ENCODE measurements at regions not wholly inside any gene's neighbourhood (a gene's known extent, or its start where the extent isn't known, plus 50 kb on each side); places are given as distances from the start of the nearest gene placed in this dataset.

GRCh38 chr21:25005388-25005787, 601.9 kb downstream of the MRPL39 start:
- TF ChIP-seq CTCF (conservative IDR thresholded peaks at IDR 0.05; ENCODE audit: low read depth, low read length) = no peak
- H3K4me3 ChIP-seq (ENCODE audit: low read depth, low read length) = no peak overlapping the region
- DNase-seq (ENCODE audit: low read depth) = peak; percentile 74

GRCh38 chr21:25002676-25003075, 604.6 kb downstream of the MRPL39 start:
- DNase-seq (ENCODE audit: low read depth) = no peak
- no peak overlapping the region for H3K4me3 ChIP-seq (ENCODE audit: low read depth, low read length)
- no peak for TF ChIP-seq CTCF (conservative IDR thresholded peaks at IDR 0.05; ENCODE audit: low read depth, low read length)

- DNase-seq (ENCODE audit: low read depth) = no peak
- no peak for TF ChIP-seq CTCF (conservative IDR thresholded peaks at IDR 0.05; ENCODE audit: low read depth, low read length)
- no peak overlapping the region for H3K4me3 ChIP-seq (ENCODE audit: low read depth, low read length)
Measured at GRCh38 chr21:24995216-24995615, 612.1 kb downstream of the MRPL39 start.

DNA sequence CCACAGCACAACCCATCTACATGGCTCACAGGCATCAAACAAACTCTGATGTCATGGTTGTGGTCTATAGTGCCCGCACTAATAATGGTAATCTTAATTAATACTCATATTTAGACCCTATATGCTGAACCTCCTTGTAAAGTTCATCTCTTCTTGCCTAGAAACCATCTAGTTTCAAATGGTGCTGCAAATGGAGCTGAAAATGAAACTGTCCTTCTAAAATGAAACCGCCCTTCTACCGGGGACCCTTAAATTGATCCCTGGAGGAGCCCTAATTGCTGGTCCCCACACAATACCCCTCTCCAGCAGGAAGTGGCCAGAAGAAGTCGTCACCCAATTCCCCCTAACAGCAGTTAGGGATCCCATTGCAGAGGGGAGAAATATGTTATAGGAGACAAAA, 612.6 kb downstream of the MRPL39 start:
- no peak for DNase-seq (ENCODE audit: low read depth)
- no peak for TF ChIP-seq CTCF (conservative IDR thresholded peaks at IDR 0.05; ENCODE audit: low read depth, low read length)
- no peak overlapping the region for H3K4me3 ChIP-seq (ENCODE audit: low read depth, low read length)

DNA sequence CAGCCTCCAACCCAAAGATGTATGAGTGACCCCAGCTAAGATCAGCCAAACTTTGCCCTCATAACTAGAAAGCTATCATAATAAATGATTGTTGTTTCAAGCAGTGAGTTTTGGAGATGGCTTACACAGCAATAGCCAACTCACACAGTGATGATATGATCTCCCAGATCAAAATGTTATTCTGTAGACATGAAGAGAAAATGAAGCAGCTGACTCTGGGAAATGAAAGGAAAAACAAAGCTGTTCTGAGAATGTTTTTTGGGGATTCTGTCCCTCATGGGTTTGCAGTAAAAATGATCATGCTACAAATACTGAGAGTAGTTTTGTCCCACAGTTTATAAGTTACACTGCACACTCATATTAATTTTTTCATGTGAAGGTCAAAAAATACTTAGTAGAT, 617.8 kb downstream of the MRPL39 start:
- no peak for TF ChIP-seq CTCF (conservative IDR thresholded peaks at IDR 0.05; ENCODE audit: low read depth, low read length)
- DNase-seq (ENCODE audit: low read depth) = no peak

GRCh38 chr21:24988941-24989340, 618.3 kb downstream of the MRPL39 start:
- no peak overlapping the region for H3K4me3 ChIP-seq (ENCODE audit: low read depth, low read length)
- no peak for TF ChIP-seq CTCF (conservative IDR thresholded peaks at IDR 0.05; ENCODE audit: low read depth, low read length)
- DNase-seq (ENCODE audit: low read depth) = no peak

More for the DNA sequence above, 617.8 kb downstream of the MRPL39 start:
- H3K4me3 ChIP-seq (ENCODE audit: low read depth, low read length) = no peak overlapping the region

GRCh38 chr21:24976238-24976637, 631.0 kb downstream of the MRPL39 start:
- no peak overlapping the region for H3K4me3 ChIP-seq (ENCODE audit: low read depth, low read length)
- no peak for TF ChIP-seq CTCF (conservative IDR thresholded peaks at IDR 0.05; ENCODE audit: low read depth, low read length)
- DNase-seq (ENCODE audit: low read depth) = no peak
